ENCODE measurements at regions not wholly inside any gene's neighbourhood (a gene's known extent, or its start where the extent isn't known, plus 50 kb on each side); places are given as distances from the start of the nearest gene placed in this dataset.

GRCh38 chr6:100173211-100173610, 179.2 kb upstream of the MCHR2 start:
- TF ChIP-seq CTCF (IDR thresholded peaks at IDR 0.05; ENCODE audit: insufficient read depth, low read length, poor library complexity, severe bottlenecking) = no peak
- TF ChIP-seq EZH2phosphoT487 (conservative IDR thresholded peaks at IDR 0.05; ENCODE audit: low read length) = no peak
